MM.1S (cell line): ENCODE measurements at regions not wholly inside any gene's neighbourhood (a gene's known extent, or its start where the extent isn't known, plus 50 kb on each side); places are given as distances from the start of the nearest gene placed in this dataset.

Experiments used
- DNase-seq: peaks from one replicate; pipeline ENCODE4 v3.0.0-alpha.2; 2015
- H2AFZ ChIP-seq: fragments of 300-600 bp; sonication (generic); 2 replicates; pipeline ENCODE4 v1.6.0; 2016; ENCODE audit warnings: antibody characterized with exemption, low read length
- H3F3A ChIP-seq: fragments of 300-600 bp; sonication (generic); 2 replicates; pipeline ENCODE4 v1.6.1; 2016; ENCODE audit warnings: mild to moderate bottlenecking, antibody characterized with exemption, low read length, moderate library complexity, mixed read lengths; ENCODE audit not compliant: insufficient read depth
- H3K27ac ChIP-seq: fragments of 300-600 bp; sonication (generic); 2 replicates; pipeline ENCODE4 v1.5.1; 2016; ENCODE audit warnings: mild to moderate bottlenecking, low read length
- H3K27me3 ChIP-seq: fragments of 300-600 bp; sonication (generic); replicated peaks from 2 replicates; pipeline ENCODE4 v1.6.0; 2016; ENCODE audit warnings: low read length; ENCODE audit not compliant: insufficient read depth
- H3K36me3 ChIP-seq: fragments of 300-600 bp; sonication (generic); replicated peaks from 2 replicates; pipeline ENCODE4 v1.6.1; 2016; ENCODE audit warnings: mild to moderate bottlenecking, low read length, mixed read lengths; ENCODE audit not compliant: insufficient read depth
- H3K4me1 ChIP-seq: fragments of 300-600 bp; sonication (generic); 2 replicates; pipeline ENCODE4 v1.6.1; 2016; ENCODE audit warnings: low read length, mixed read lengths
- H3K4me2 ChIP-seq: fragments of 300-600 bp; sonication (generic); 2 replicates; pipeline ENCODE4 v1.6.0; 2016; ENCODE audit warnings: low read depth, low read length
- H3K4me3 ChIP-seq: fragments of 300-600 bp; sonication (generic); 2 replicates; pipeline ENCODE4 v1.5.1; 2016; ENCODE audit warnings: low read length, mixed read lengths
- H3K79me2 ChIP-seq: fragments of 300-600 bp; sonication (generic); 2 replicates; pipeline ENCODE4 v1.6.1; 2016; ENCODE audit warnings: mixed run types, low read length, mixed read lengths
- H3K9ac ChIP-seq: fragments of 300-600 bp; sonication (generic); 2 replicates; pipeline ENCODE4 v1.6.1; 2016; ENCODE audit warnings: low read length, mixed read lengths
- H3K9me2 ChIP-seq: fragments of 300-600 bp; sonication (generic); replicated peaks from 2 replicates; pipeline ENCODE4 v1.6.1; 2016; ENCODE audit warnings: mild to moderate bottlenecking, low read length, mixed read lengths; ENCODE audit not compliant: insufficient read depth
- H3K9me3 ChIP-seq: fragments of 300-600 bp; sonication (generic); replicated peaks from 2 replicates; pipeline ENCODE4 v1.6.1; 2016; ENCODE audit warnings: mild to moderate bottlenecking, low read length, mixed read lengths; ENCODE audit not compliant: insufficient read depth
- H4K20me1 ChIP-seq: fragments of 300-600 bp; sonication (generic); 2 replicates; pipeline ENCODE4 v1.6.1; 2016; ENCODE audit warnings: mild to moderate bottlenecking, low read length, moderate library complexity, mixed read lengths; ENCODE audit not compliant: insufficient read depth
- CTCF ChIP-seq: fragments of 300-600 bp; sonication (generic); IDR thresholded peaks from 2 replicates; pipeline ENCODE4 v1.5.1; 2016; ENCODE audit warnings: antibody characterized with exemption, low read length, mixed read lengths
- EZH2 ChIP-seq: fragments of 300-600 bp; sonication (generic); optimal IDR thresholded peaks from 2 replicates; pipeline ENCODE3; 2017; ENCODE audit warnings: low read depth, mild to moderate bottlenecking, antibody characterized with exemption, low read length, mixed read lengths
- EZH2phosphoT487 ChIP-seq: fragments of 300-600 bp; sonication (generic); IDR thresholded peaks from 2 replicates; pipeline ENCODE4 v1.6.1; 2018; ENCODE audit warnings: antibody characterized with exemption, low read length

DNA sequence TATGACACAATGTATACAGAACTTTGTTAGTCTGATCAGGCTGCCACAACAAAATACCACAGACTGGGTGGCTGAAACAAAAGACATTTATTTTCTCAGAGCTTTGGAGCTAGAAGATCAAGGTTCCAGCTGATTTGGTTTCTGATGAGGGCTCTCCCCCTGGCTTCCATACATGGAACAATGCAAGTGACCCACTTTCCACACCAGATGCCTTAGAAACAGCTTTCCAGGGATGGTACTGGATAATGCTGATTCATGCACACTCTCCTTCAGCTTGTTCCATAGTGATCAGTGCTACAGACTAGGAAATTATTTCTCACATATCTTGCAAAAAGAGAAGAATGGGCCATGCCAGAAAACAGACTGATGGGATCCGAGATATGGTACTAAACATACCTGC lies 1274.9 kb upstream of the SORCS1 start:
- Histone ChIP-seq H3K4me1 (no peaks in the 10 kb centered on the region), H3K27me3 (no peaks in the 10 kb centered on the region), H4K20me1 (no peaks in the 10 kb centered on the region), H3K4me3 (no peak overlapping the region), H3K4me2 (no peak overlapping the region), H3K9me2 (no peaks in the 10 kb centered on the region), H3K9me3 (no peaks in the 10 kb centered on the region), H3K27ac (no peak overlapping the region), H3K36me3 (no peaks in the 10 kb centered on the region), H3K9ac (no peak overlapping the region), H3F3A (no peaks in the 10 kb centered on the region), H2AFZ (no peak overlapping the region), H3K79me2 (no peaks in the 10 kb centered on the region)
- DNase-seq, result no peak
- TF ChIP-seq EZH2 (no peak), EZH2phosphoT487 (no peak), CTCF (no peak)

DNA sequence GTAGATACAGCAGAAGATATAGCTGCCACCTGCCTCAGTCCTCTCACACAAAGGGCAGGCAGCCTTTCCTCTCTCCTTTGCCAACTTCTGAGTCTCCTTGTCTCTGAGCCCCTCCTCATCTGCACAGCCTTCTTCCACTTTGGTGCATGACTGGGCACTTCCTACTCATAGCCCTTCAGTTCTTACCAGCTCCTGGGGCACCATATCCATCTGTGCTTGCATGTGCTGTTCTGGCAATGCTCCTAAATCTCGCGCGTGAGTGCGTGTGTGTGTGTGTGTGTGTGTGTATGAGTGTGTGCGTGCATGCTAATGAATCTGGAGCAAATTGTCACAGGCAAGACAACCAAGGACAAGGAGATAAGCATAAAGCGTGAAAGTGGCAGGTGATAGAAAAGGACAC lies 1271.6 kb upstream of the SORCS1 start:
- DNase-seq, result no peak
- Histone ChIP-seq H3K9me3 (no peaks in the 10 kb centered on the region), H3K36me3 (no peaks in the 10 kb centered on the region), H3K9me2 (no peaks in the 10 kb centered on the region), H3K4me2 (no peak overlapping the region), H2AFZ (no peak overlapping the region), H3K9ac (no peak overlapping the region), H3K79me2 (no peaks in the 10 kb centered on the region), H3F3A (no peaks in the 10 kb centered on the region), H3K27me3 (no peaks in the 10 kb centered on the region), H4K20me1 (no peaks in the 10 kb centered on the region), H3K4me1 (no peaks in the 10 kb centered on the region), H3K27ac (no peak overlapping the region), H3K4me3 (no peak overlapping the region)
- TF ChIP-seq EZH2, result no peak
- no peak for TF ChIP-seq EZH2phosphoT487
- no peak for TF ChIP-seq CTCF

DNA sequence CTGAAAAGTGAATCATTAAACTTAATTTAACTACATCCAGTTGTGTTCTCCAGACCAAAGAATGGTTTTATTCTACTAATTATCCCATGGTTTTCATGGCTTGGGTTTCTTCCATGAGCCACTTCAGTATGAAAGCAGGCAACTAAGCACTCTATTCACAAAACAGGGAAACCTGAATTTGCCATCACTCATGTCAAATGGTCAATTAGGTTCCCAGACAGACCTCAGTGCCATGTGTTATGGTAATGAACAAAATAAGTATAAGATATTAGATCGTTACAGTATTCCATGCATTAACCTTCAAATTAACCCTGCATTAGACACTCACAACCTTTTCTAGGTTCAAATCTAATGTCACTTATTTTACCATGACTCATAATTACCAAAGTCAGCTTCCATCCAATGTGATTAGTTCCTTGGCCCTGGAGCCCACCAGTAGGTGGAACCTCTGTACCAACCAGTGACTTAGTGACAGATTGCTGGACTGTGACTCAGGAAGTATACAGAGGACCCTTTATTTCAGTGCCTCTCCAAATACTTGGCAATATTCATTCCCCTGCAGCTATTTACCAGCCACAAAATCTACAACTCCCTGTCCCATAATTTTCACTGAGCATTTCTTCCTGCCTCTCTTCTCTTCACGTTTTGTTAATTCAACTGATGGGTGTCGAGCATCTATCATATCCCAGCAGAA lies 1270.2 kb upstream of the SORCS1 start:
- Histone ChIP-seq H3F3A (no peaks in the 10 kb centered on the region), H3K79me2 (no peaks in the 10 kb centered on the region), H3K4me1 (no peaks in the 10 kb centered on the region), H3K27me3 (no peaks in the 10 kb centered on the region), H4K20me1 (no peaks in the 10 kb centered on the region), H3K36me3 (no peaks in the 10 kb centered on the region), H3K4me3 (no peak overlapping the region), H2AFZ (no peak overlapping the region), H3K9me2 (no peaks in the 10 kb centered on the region), H3K4me2 (no peak overlapping the region), H3K27ac (no peak overlapping the region), H3K9me3 (no peaks in the 10 kb centered on the region), H3K9ac (no peak overlapping the region)
- TF ChIP-seq CTCF (no peak), EZH2phosphoT487 (no peak), EZH2 (no peak)
- no peak for DNase-seq
